GM10266 (cell line): ENCODE measurements at regions not wholly inside any gene's neighbourhood (a gene's known extent, or its start where the extent isn't known, plus 50 kb on each side); places are given as distances from the start of the nearest gene placed in this dataset.
"Not testable (repeated sequence)": the region's sequence is repeated elsewhere in the genome, so short reads cannot be mapped to it uniquely, and the experiment has no call there.

Experiments
- DNase-seq: peaks from one replicate; pipeline ENCODE4 v3.0.0; 2012; ENCODE audit errors: extremely low spot score

GRCh38 chr9:62874213-62874612 is 1684.4 kb downstream of the SPATA31A7 start:
- not testable (repeated sequence) for DNase-seq

- not testable (repeated sequence) for DNase-seq
Observed at GRCh38 chr9:62874745-62875599, 1685.1 kb downstream of the SPATA31A7 start.

- DNase-seq: not testable (repeated sequence)
Observed at GRCh38 chr9:62877552-62877951, 1687.7 kb downstream of the SPATA31A7 start.

GRCh38 chr9:62877987-62878386 is 1688.2 kb downstream of the SPATA31A7 start:
- DNase-seq: not testable (repeated sequence)

- not testable (repeated sequence) for DNase-seq
Observed at GRCh38 chr9:62880453-62880852, 1690.6 kb downstream of the SPATA31A7 start.

GRCh38 chr9:62880971-62881370 is 1691.1 kb downstream of the SPATA31A7 start:
- DNase-seq: not testable (repeated sequence)

GRCh38 chr9:62881811-62882210 is 1692.0 kb downstream of the SPATA31A7 start:
- not testable (repeated sequence) for DNase-seq

GRCh38 chr9:62882717-62883116 is 1692.9 kb downstream of the SPATA31A7 start:
- DNase-seq: not testable (repeated sequence)

- not testable (repeated sequence) for DNase-seq
Observed at GRCh38 chr9:62896692-62897091, 1706.9 kb downstream of the SPATA31A7 start.

GRCh38 chr9:62897411-62898225 is 1707.8 kb downstream of the SPATA31A7 start:
- DNase-seq: not testable (repeated sequence)

GRCh38 chr9:62899666-62900065 is 1709.8 kb downstream of the SPATA31A7 start:
- DNase-seq: not testable (repeated sequence)

GRCh38 chr9:62904061-62904460 is 1714.2 kb downstream of the SPATA31A7 start:
- not testable (repeated sequence) for DNase-seq

GRCh38 chr9:62905722-62906121 is 1715.9 kb downstream of the SPATA31A7 start:
- not testable (repeated sequence) for DNase-seq

GRCh38 chr9:62907866-62908265 is 1718.0 kb downstream of the SPATA31A7 start:
- DNase-seq: not testable (repeated sequence)

GRCh38 chr9:62908271-62908670 is 1718.4 kb downstream of the SPATA31A7 start:
- DNase-seq: not testable (repeated sequence)

GRCh38 chr9:62909447-62909846 is 1719.6 kb downstream of the SPATA31A7 start:
- not testable (repeated sequence) for DNase-seq

GRCh38 chr9:62912278-62912677 is 1722.4 kb downstream of the SPATA31A7 start:
- not testable (repeated sequence) for DNase-seq

GRCh38 chr9:62915168-62915567 is 1725.3 kb downstream of the SPATA31A7 start:
- not testable (repeated sequence) for DNase-seq

GRCh38 chr9:62915661-62916060 is 1725.8 kb downstream of the SPATA31A7 start:
- not testable (repeated sequence) for DNase-seq

GRCh38 chr9:62918648-62919385 is 1729.0 kb downstream of the SPATA31A7 start:
- DNase-seq: not testable (repeated sequence)

GRCh38 chr9:62931484-62931883 is 1741.6 kb downstream of the SPATA31A7 start:
- DNase-seq: not testable (repeated sequence)
